Erythroblast (primary cell): ENCODE measurements at regions not wholly inside any gene's neighbourhood (a gene's known extent, or its start where the extent isn't known, plus 50 kb on each side); places are given as distances from the start of the nearest gene placed in this dataset.

ENCODE experiments used
- GATA1 ChIP-seq: IDR thresholded peaks from 2 replicates; pipeline ENCODE4 v1.6.1; 2011; ENCODE audit warnings: low read depth, mild to moderate bottlenecking, control low read depth, low read length, moderate library complexity
- POLR2A ChIP-seq: IDR thresholded peaks from 2 replicates; pipeline ENCODE4 v1.6.1; 2011; ENCODE audit warnings: mild to moderate bottlenecking, low read length

DNA sequence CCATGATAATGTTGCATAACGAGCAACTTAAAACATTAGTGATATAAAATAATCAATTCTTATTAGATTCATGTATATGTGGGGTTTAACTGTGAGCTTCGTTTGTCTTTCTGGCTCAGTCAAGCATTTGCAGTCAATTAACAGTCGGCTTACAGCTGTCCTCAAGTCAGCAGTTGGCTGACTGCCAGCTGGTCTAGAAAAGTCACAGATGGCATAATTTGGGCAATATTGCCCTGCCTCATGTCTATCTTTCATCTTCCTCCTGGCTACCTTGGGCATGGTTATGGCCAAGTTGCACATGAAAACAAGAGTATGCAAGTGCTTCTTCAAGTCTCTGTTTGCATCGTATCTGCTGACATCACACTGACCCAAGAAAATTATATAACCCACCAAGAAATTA, 186.1 kb upstream of the ZWINT start:
- TF ChIP-seq POLR2A (no peak), GATA1 (no peak)
